Panc1 (cell line): ENCODE measurements at regions not wholly inside any gene's neighbourhood (a gene's known extent, or its start where the extent isn't known, plus 50 kb on each side); places are given as distances from the start of the nearest gene placed in this dataset.

Source experiments
- ATAC-seq: fragments of 200-7000 bp; cut with Tn5 transposase; 2 replicates; pipeline ENCODE4 v1.9.1; 2020; ENCODE audit warnings: mild to moderate bottlenecking, moderate library complexity
- BruUV-seq: library from RNA; stranded (reverse); fragments of 400-500 nt; replicated peaks from 2 replicates; lab custom pipeline; 2021; lab: Mats Ljungman, UMichigan
- CTCF ChIA-PET: fragments of 300-600 bp; sonication (Branson Sonifier 250); formaldehyde crosslinking; loops from one replicate; lab custom pipeline; 2022; ENCODE audit warnings: antibody characterized with exemption; lab: Charles Lee
- POLR2A ChIA-PET: fragments of 300-600 bp; sonication (Branson Sonifier 250); formaldehyde crosslinking; loops from one replicate; lab custom pipeline; 2022; ENCODE audit warnings: antibody characterized with exemption; lab: Charles Lee
- DNase-seq: peaks from one replicate; pipeline ENCODE4 v3.0.0-alpha.2; 2010; ENCODE audit warnings: low read depth, low spot score
- H3K27ac ChIP-seq: 2 replicates; pipeline ENCODE4 v1.5.1; 2011; ENCODE audit warnings: mild to moderate bottlenecking, low read length, inconsistent platforms
- H3K27me3 ChIP-seq: fragments of 200-500 bp; sonication (Bioruptor generic); 2 replicates; pipeline ENCODE4 v1.6.0; 2014; ENCODE audit warnings: low read length, inconsistent platforms; ENCODE audit not compliant: control insufficient read depth, insufficient read depth
- H3K36me3 ChIP-seq: fragments of 200-500 bp; sonication (Bioruptor generic); 2 replicates; pipeline ENCODE4 v1.5.1; 2014; ENCODE audit warnings: inconsistent platforms, mild to moderate bottlenecking, low read length, moderate library complexity; ENCODE audit not compliant: control insufficient read depth, insufficient read depth
- H3K4me1 ChIP-seq: 2 replicates; pipeline ENCODE4 v1.5.1; 2011; ENCODE audit warnings: inconsistent platforms, mild to moderate bottlenecking, low read length, moderate library complexity; ENCODE audit not compliant: control insufficient read depth, insufficient read depth
- H3K4me3 ChIP-seq, 2 experiments: 2 replicates each; pipeline ENCODE4 v1.5.1; 2011 to 2012; ENCODE audit warnings: low read depth in 2 of 2, low read length in 2 of 2, mild to moderate bottlenecking in 2 of 2, inconsistent platforms in 1 of 2, moderate library complexity in 1 of 2
- H3K9me3 ChIP-seq: fragments of 200-500 bp; sonication (Bioruptor generic); 2 replicates; pipeline ENCODE4 v1.5.1; 2014; ENCODE audit warnings: low read depth, mild to moderate bottlenecking, inconsistent platforms, low read length, moderate library complexity; ENCODE audit not compliant: control insufficient read depth, insufficient read depth
- CTCF ChIP-seq: fragments of 450-650 bp; IDR thresholded peaks from 2 replicates; pipeline ENCODE4 v1.5.1; 2017; ENCODE audit warnings: mild to moderate bottlenecking
- POLR2AphosphoS5 ChIP-seq: IDR thresholded peaks from 2 replicates; pipeline ENCODE4 v1.6.1; 2012; ENCODE audit warnings: mild to moderate bottlenecking, low read depth, low read length, moderate library complexity
- REST ChIP-seq, 2 experiments: IDR thresholded peaks; 2 replicates each; pipeline ENCODE4 v1.6.1; 2011 to 2012; ENCODE audit warnings: low read depth in 2 of 2, control low read depth in 1 of 2, low read length in 1 of 2, mild to moderate bottlenecking in 1 of 2, moderate library complexity in 1 of 2; ENCODE audit not compliant: insufficient read depth in 1 of 2
- SIN3A ChIP-seq: IDR thresholded peaks from 2 replicates; pipeline ENCODE4 v1.6.1; 2012; ENCODE audit warnings: low read depth, mild to moderate bottlenecking, low read length, moderate library complexity, borderline replicate concordance; ENCODE audit not compliant: insufficient read depth
- TCF7L2 ChIP-seq: IDR thresholded peaks from 2 replicates; pipeline ENCODE4 v1.6.1; 2011; ENCODE audit warnings: mild to moderate bottlenecking, low read depth, low read length, inconsistent platforms
- in situ Hi-C: cut with HindIII; loops from 2 replicates; pipeline ENCODE4 v1.10.0; 2016; ENCODE audit warnings: low sequenced_read_pairs, low pct_unique_long_range_greater_than_20kb
- intact Hi-C: fragments of 100-400 bp; cut with micrococcal nuclease; formaldehyde crosslinking; loops from one replicate; pipeline ENCODE4 v1.10.0; 2022; ENCODE audit not compliant: unreplicated experiment

- BruUV-seq = no TSS peak
- H3K36me3 ChIP-seq = no peaks in the 10 kb centered on the region
- ChIA-PET POLR2A (no interaction called here), CTCF (no interaction called here)
- H3K9me3 ChIP-seq = no peaks in the 10 kb centered on the region
- no peak overlapping the region for H3K27ac ChIP-seq
- intact Hi-C loops = no loop called here
- ATAC-seq = no peak
- TF ChIP-seq CTCF (no peak), REST (IDR thresholded peaks at IDR 0.05; ENCODE audit: insufficient read depth in 1 of 2, low read depth in 2 of 2, low read length in 1 of 2) (no peak), POLR2AphosphoS5 (no peak), SIN3A (no peak), TCF7L2 (no peak)
- H3K4me3 ChIP-seq = no peak overlapping the region
- H3K4me1 ChIP-seq = no peaks in the 10 kb centered on the region
- no peak for DNase-seq
- H3K27me3 ChIP-seq = no peaks in the 10 kb centered on the region
- in situ Hi-C loops = no loop called here
Observed at GRCh38 chr7:110412614-110413013, 678.3 kb upstream of the LRRN3 start.

GRCh38 chr7:110413038-110413437 is 677.9 kb upstream of the LRRN3 start:
- ATAC-seq (no peak), DNase-seq (no peak)
- TF ChIP-seq CTCF (no peak), POLR2AphosphoS5 (no peak), TCF7L2 (no peak), SIN3A (no peak), REST (IDR thresholded peaks at IDR 0.05; ENCODE audit: insufficient read depth in 1 of 2, low read depth in 2 of 2, low read length in 1 of 2) (no peak)
- no peaks in the 10 kb centered on the region for H3K9me3 ChIP-seq
- no TSS peak for BruUV-seq
- no peaks in the 10 kb centered on the region for H3K27me3 ChIP-seq
- no peaks in the 10 kb centered on the region for H3K36me3 ChIP-seq
- no peak overlapping the region for H3K27ac ChIP-seq
- no peaks in the 10 kb centered on the region for H3K4me1 ChIP-seq
- in situ Hi-C loops = no loop called here
- POLR2A ChIA-PET = no interaction called here
- intact Hi-C loops = no loop called here
- CTCF ChIA-PET = no interaction called here
- H3K4me3 ChIP-seq = no peak overlapping the region
